ENCODE measurements at regions not wholly inside any gene's neighbourhood (a gene's known extent, or its start where the extent isn't known, plus 50 kb on each side); places are given as distances from the start of the nearest gene placed in this dataset.

- TF ChIP-seq FOXP2 (optimal IDR thresholded peaks at IDR 0.05; ENCODE audit: borderline replicate concordance, extremely low read depth, extremely low read length, insufficient read depth) (no peak), POLR2AphosphoS5 (IDR thresholded peaks at IDR 0.05; ENCODE audit: low read depth, low read length) (no peak), TAF1 (IDR thresholded peaks at IDR 0.05; ENCODE audit: borderline replicate concordance, insufficient read depth, low read length) (no peak)
These were observed 72.2 kb upstream of the ADAMTS19 start for GRCh38 chr5:129387944-129388343.

GRCh38 chr5:129392681-129393080, 67.4 kb upstream of the ADAMTS19 start:
- TF ChIP-seq POLR2AphosphoS5 (IDR thresholded peaks at IDR 0.05; ENCODE audit: low read depth, low read length) (no peak), TAF1 (IDR thresholded peaks at IDR 0.05; ENCODE audit: borderline replicate concordance, insufficient read depth, low read length) (no peak), SIN3A (IDR thresholded peaks at IDR 0.05; ENCODE audit: borderline replicate concordance, insufficient read depth, low read length) (no peak), FOXP2 (optimal IDR thresholded peaks at IDR 0.05; ENCODE audit: borderline replicate concordance, extremely low read depth, extremely low read length, insufficient read depth) (no peak), REST (IDR thresholded peaks at IDR 0.05; ENCODE audit: insufficient read depth in 1 of 2, low read depth in 2 of 2, low read length in 2 of 2) (no peak)

- TF ChIP-seq TAF1 (IDR thresholded peaks at IDR 0.05; ENCODE audit: borderline replicate concordance, insufficient read depth, low read length) (no peak), POLR2AphosphoS5 (IDR thresholded peaks at IDR 0.05; ENCODE audit: low read depth, low read length) (no peak)
These were observed 64.9 kb upstream of the ADAMTS19 start for GRCh38 chr5:129395247-129395646.

- TF ChIP-seq FOXP2 (optimal IDR thresholded peaks at IDR 0.05; ENCODE audit: borderline replicate concordance, extremely low read depth, extremely low read length, insufficient read depth) (no peak), SIN3A (IDR thresholded peaks at IDR 0.05; ENCODE audit: borderline replicate concordance, insufficient read depth, low read length) (no peak), TAF1 (IDR thresholded peaks at IDR 0.05; ENCODE audit: borderline replicate concordance, insufficient read depth, low read length) (no peak), REST (IDR thresholded peaks at IDR 0.05; ENCODE audit: insufficient read depth in 1 of 2, low read depth in 2 of 2, low read length in 2 of 2) (no peak)
These were observed 61.9 kb upstream of the ADAMTS19 start for GRCh38 chr5:129398026-129398678.

GRCh38 chr5:129399069-129399468, 61.0 kb upstream of the ADAMTS19 start:
- no peak for TF ChIP-seq POLR2AphosphoS5 (IDR thresholded peaks at IDR 0.05; ENCODE audit: low read depth, low read length)
- no peak for TF ChIP-seq TAF1 (IDR thresholded peaks at IDR 0.05; ENCODE audit: borderline replicate concordance, insufficient read depth, low read length)
- TF ChIP-seq FOXP2 (optimal IDR thresholded peaks at IDR 0.05; ENCODE audit: borderline replicate concordance, extremely low read depth, extremely low read length, insufficient read depth) = no peak
- no peak for TF ChIP-seq REST (IDR thresholded peaks at IDR 0.05; ENCODE audit: insufficient read depth in 1 of 2, low read depth in 2 of 2, low read length in 2 of 2)
- TF ChIP-seq SIN3A (IDR thresholded peaks at IDR 0.05; ENCODE audit: borderline replicate concordance, insufficient read depth, low read length) = no peak

GRCh38 chr5:129400395-129400983, 59.6 kb upstream of the ADAMTS19 start:
- TF ChIP-seq SIN3A (IDR thresholded peaks at IDR 0.05; ENCODE audit: borderline replicate concordance, insufficient read depth, low read length) (no peak), TAF1 (IDR thresholded peaks at IDR 0.05; ENCODE audit: borderline replicate concordance, insufficient read depth, low read length) (no peak), POLR2AphosphoS5 (IDR thresholded peaks at IDR 0.05; ENCODE audit: low read depth, low read length) (no peak), REST (IDR thresholded peaks at IDR 0.05; ENCODE audit: insufficient read depth in 1 of 2, low read depth in 2 of 2, low read length in 2 of 2) (no peak), FOXP2 (optimal IDR thresholded peaks at IDR 0.05; ENCODE audit: borderline replicate concordance, extremely low read depth, extremely low read length, insufficient read depth) (no peak)
